ENCODE measurements at regions not wholly inside any gene's neighbourhood (a gene's known extent, or its start where the extent isn't known, plus 50 kb on each side); places are given as distances from the start of the nearest gene placed in this dataset.

DNA sequence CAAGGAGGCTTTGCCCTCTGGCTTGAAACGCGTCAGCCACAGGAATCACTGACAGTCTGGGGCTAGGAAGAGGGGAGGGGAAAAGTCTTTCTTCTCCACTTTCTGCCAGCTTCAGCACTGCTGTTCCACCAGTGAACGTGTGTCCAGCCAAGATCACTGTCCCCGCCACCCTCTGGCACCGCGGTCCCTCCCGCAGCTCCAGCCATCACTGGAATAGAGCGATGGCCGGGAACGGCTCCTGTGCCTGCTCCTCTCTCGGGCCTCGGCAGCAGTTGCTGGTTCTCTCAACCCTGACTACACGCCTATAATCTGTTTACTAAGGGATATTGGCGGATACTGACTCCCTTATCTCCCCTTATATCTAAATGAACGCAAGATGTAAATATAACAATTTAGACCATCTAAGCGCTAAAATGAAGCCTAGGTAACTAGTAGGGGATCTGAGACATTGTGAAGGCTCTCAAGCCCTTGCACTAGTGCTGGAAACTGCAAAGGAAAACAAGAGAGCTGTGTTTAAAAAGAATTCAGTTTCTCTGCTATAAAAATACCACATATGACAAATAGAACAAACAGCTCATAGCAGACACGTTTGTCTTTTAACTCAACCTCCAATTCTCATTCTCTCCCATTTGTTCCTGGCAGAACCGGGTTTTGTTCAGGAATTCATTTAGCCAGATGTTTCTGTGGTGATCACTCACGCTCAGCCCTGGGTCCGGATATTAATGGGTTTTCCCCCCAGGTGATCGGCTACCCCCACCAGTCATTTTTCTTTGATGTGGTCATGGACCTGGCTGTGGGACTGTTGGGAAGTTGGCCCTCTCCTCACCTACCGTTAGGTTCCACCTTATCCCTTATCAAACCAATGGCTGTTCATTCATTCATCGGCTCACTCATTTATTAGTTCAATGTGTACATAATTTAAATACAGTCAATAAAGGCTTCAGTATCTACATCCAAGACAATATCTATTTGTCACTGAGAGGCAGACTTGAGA is 149.8 kb downstream of the MED10 start:
- DNase-seq: no peak

GRCh38 chr5:6225121-6225607 is 153.2 kb downstream of the MED10 start:
- DNase-seq: no peak

DNA sequence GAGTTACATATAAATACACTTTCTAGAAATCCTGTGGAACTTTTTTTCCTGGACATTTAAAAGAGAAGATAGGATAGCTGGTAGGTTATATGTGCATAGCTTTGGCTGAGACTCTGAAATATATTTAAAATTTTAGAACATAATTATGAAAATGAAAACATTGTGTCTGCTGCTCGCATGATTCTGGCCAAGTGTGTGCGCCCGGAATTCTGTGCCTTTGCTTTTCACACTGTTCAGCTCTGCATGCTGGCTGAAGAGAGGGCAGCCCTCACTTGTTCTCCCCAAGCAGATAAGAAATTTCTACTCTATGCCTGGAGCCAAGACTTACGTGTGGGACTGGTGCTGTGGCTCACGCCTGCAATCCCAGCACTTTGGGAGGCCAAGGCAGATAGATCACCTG is 153.9 kb downstream of the MED10 start:
- DNase-seq: no peak

GRCh38 chr5:6222899-6223298 is 155.4 kb downstream of the MED10 start:
- DNase-seq: no peak

DNA sequence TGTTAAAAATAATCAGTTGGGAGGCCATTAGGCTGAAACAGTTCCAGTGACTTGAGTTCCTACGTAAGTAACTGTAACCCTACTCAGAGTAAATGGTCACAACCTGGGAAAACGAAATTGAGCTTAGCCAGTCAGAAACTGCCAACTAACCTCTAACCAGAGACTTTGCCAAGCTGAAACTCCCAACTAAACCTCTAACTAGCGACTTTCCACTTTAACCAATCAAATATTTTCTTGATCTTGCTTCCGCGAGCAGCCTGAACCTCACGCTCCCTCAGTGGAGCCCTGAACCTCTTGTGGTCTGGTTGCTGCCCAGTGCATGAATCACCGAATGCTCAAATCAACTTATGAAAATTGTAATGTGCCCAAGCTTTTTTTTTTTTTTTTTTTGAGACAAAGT is 156.2 kb downstream of the MED10 start:
- no peak for DNase-seq

GRCh38 chr5:6221141-6221626 is 157.2 kb downstream of the MED10 start:
- DNase-seq: no peak

GRCh38 chr5:6220346-6221088 is 157.8 kb downstream of the MED10 start:
- DNase-seq: no peak

DNA sequence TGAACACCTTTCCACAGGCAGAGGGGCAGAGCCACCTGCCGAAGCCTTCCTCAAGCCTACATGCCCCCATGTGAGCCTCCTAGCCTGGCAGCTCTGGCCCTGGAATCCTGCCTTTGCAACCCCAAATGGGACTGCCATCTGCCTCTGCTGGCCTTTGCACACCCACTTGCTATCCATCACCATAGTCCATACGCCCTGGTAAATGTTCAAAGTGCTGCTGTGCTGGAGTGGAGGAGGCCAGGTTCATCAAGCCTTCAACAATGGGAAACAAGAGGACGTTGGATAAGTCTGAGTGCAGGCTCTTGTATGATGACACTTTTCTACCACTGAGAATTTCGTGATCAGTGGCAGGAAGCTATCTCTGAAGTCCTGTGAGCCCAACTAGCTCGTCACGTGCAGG is 159.8 kb downstream of the MED10 start:
- no peak for DNase-seq

DNA sequence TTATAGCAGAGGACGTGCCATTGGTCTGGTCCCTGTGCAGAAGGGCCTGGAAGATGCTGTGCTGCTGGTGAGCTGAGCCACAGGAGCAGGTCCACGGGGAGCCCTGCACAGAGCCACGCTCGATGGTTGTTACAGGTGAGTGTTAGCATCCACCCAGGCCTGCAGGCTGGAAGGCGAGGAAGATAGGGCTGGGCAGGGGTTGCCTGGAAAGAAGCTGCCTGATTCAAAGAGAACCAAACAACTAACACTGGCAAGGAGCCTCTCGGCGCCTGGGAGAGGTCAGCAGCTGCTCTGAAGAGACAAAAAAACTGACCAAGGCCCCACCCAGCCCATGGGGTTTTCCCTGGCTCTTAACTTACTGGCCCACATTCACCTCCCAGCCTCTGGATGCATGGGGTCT is 160.2 kb downstream of the MED10 start:
- DNase-seq: no peak

GRCh38 chr5:6216471-6217075 is 161.8 kb downstream of the MED10 start:
- no peak for DNase-seq

- DNase-seq: no peak
These were observed 162.5 kb downstream of the MED10 start for GRCh38 chr5:6215891-6216290.

DNA sequence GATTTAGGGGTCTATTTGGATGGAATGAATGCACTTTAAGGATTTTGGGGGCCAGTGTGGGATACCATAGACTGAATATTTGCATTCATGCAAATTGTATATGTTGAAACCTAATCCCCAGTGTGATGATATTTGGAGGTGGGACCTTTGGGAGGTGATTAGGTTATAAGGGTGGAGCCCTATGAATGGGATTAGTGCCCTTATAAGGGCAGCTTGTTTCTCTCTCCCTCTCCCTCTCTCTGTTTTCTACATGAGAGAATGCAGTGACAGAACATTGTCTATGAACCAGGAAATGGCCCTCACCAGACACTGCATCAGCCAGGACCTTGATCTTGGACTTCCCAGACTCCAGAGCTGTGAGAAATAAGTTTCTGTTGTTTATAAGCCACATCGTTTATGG is 166.1 kb downstream of the MED10 start:
- DNase-seq: no peak

- no peak for DNase-seq
These were observed 171.8 kb downstream of the MED10 start for GRCh38 chr5:6206501-6206900.

- DNase-seq: no peak
These were observed 175.4 kb downstream of the MED10 start for GRCh38 chr5:6202968-6203365.

DNA sequence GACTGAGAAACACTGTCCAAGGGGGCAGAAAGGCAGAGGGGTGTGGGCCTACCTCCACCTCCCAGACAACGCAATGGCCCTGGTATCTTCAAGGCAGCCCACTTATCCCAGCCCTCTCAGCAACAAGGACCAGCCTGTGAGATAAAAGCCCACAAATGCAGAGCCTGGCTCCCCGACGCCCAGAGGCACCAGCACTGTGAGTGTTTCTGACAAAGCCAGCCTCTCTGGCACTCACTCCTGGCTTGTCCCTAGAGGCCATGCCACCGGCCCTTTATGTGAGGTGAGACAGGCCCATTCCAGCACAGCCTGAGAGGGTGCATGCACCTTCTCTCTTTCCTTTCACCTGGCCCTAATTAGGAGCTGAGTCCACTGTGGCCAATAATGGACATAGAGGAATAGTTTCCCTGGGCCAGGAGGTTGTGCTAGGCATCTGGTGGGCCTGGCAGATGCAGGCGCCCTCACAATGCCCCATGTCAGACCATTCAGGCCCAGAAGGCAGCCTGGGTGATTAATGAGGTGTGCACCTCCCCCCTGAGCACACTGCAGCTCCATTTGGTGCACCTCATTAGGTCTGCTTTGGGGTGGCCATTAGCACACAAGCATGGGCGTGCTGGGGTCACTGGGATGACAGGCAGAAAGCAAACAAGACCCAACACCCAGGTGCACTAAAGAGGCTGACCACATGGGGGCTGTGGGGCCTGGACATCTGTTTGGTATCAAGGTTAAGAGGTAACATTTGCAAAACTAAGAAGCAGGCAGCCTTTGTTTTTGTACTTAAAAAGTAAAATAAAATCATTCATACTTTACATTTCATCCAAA is 176.0 kb downstream of the MED10 start:
- DNase-seq: no peak

DNA sequence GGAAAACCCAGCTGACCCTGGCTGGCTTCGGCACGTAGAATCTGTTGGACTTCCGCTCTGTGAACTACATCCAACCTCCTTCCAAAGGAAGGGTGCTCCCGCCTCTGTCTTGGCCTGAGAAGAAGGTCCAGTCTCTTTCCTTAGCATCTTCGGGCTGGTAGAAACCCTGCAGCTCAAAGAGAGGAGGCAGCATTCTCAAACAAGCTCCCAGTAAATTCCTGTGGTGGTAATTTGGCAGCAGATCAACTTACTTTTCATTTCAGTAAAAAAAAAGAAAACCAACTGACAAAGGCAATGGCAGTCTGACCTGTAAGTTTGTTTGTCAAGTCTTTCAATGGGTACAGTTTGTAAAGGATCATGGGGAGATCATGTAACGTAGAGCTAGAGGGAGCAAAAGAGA is 176.7 kb downstream of the MED10 start:
- DNase-seq: no peak

GRCh38 chr5:6198531-6198930 is 179.8 kb downstream of the MED10 start:
- no peak for DNase-seq

DNA sequence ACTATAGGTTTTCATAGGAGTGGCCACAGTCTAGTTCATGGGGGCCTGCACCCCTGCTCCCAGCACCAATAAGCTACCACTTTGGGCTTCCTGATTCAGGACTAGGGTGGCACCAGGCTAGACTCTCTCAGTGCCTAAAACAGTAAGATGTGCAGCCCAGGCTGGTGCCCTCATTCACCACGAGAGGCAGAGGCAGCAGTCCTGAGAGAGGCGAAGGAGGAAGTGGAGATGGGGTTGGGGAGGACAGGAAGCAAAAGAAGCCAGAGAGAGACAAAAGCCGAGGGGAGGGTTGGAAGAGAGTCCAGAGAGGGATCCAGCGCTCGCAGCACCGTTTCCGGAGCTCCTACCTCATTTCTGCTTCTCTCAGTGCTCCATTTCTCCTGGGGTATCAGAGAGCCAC is 180.9 kb downstream of the MED10 start:
- DNase-seq: no peak

DNA sequence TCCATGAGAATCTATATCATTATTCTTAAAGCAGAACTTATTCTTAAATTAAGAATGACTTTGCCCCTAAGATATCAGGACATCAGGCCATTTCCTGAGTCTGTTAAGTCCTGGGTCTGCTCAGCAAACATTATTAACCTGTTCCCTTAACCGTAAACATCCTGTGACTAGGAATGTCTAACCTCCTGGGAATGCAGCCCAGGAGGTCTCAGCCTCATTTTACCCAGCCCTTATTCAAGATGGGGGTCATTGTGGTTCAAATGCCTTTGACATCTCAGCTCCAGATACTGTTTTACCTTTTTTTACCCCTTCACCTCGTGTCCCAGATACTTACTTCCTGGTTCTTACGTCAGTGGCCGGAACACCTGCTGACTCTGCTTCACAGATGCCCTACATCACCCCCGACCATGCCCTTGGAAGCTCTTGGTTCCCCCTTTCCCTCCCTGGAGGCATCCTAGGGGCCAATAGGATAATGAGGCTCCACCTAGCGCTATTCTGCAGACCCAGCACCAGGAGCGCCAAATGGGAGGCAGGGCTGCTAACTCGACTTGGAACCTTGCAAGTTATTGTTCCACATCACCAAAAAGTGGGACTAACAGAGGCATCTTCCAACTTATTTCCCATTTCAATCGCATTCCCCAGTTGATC is 182.5 kb downstream of the MED10 start:
- no peak for DNase-seq

DNA sequence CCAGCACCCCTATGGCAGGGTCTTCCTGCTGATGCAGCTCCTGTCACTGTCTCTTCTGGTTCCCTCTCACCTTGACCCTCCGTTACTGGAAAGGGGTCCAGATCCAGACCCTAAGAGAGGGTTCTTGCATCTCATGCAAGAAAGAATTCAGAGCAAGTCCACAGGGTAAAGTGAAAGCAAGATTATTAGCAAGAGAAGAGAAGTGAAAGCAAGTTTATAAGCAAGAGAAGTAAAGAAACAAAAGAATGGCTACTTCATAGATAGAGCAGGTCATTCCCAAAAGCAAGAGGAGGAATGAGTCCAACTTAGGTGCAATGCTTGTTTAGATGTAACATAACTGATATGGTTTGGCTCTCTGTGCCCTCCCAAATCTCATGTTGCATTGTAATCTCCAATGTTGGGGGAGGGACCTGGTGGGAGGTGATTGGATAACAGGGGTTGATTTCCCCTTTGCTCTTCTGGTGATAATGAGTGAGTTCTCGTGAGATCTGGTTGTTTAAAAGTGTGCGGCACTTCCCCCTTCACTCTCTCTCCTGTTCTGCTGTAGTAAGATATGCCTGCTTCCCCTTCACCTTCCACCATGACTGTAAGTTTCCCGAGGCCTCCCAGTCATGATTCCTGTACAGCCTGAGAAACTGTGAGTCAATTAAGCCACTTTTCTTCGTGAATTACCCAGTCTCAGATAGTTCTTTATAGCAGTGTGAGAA is 183.3 kb downstream of the MED10 start:
- DNase-seq: no peak

GRCh38 chr5:6194261-6194875 is 184.0 kb downstream of the MED10 start:
- DNase-seq: no peak
